ENCODE measurements at regions not wholly inside any gene's neighbourhood (a gene's known extent, or its start where the extent isn't known, plus 50 kb on each side); places are given as distances from the start of the nearest gene placed in this dataset.

GRCh38 chr5:153340139-153340538 lies 150.3 kb upstream of the GRIA1 start:
- ATAC-seq (ENCODE audit: insufficient read depth, low read depth) (no peak), DNase-seq (no peak)
- Histone ChIP-seq H3K27ac (ENCODE audit: low read length) (no peak overlapping the region), H3K4me2 (ENCODE audit: insufficient read depth, low read length) (no peak overlapping the region), H3K9ac (ENCODE audit: low read depth, low read length) (no peak overlapping the region), H3K4me1 (ENCODE audit: insufficient read depth, low read length) (no peaks in the 10 kb centered on the region), H3K36me3 (ENCODE audit: insufficient read depth, low read length) (no peaks in the 10 kb centered on the region), H3K79me2 (ENCODE audit: insufficient read depth, low read length) (no peaks in the 10 kb centered on the region), H4K20me1 (ENCODE audit: insufficient read depth, low read length) (no peaks in the 10 kb centered on the region), H3K27me3 (ENCODE audit: insufficient read depth, low read length, poor library complexity) (no peaks in the 10 kb centered on the region), H3K4me3 (ENCODE audit: low read depth in 1 of 2, low read length in 2 of 2) (no peak overlapping the region), H2AFZ (ENCODE audit: low read depth, low read length) (no peak overlapping the region), H3K9me3 (ENCODE audit: insufficient read depth, low read length, severe bottlenecking) (no peaks in the 10 kb centered on the region)
- no peak for TF ChIP-seq EZH2 (IDR thresholded peaks at IDR 0.05; ENCODE audit: borderline replicate concordance, low read depth, low read length, severe bottlenecking)
- TF ChIP-seq, protein P1, sequence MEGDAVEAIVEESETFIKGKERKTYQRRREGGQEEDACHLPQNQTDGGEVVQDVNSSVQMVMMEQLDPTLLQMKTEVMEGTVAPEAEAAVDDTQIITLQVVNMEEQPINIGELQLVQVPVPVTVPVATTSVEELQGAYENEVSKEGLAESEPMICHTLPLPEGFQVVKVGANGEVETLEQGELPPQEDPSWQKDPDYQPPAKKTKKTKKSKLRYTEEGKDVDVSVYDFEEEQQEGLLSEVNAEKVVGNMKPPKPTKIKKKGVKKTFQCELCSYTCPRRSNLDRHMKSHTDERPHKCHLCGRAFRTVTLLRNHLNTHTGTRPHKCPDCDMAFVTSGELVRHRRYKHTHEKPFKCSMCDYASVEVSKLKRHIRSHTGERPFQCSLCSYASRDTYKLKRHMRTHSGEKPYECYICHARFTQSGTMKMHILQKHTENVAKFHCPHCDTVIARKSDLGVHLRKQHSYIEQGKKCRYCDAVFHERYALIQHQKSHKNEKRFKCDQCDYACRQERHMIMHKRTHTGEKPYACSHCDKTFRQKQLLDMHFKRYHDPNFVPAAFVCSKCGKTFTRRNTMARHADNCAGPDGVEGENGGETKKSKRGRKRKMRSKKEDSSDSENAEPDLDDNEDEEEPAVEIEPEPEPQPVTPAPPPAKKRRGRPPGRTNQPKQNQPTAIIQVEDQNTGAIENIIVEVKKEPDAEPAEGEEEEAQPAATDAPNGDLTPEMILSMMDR (IDR thresholded peaks at IDR 0.05; ENCODE audit: borderline replicate concordance, extremely low read depth, low read length, poor library complexity, severe bottlenecking): no peak

DNA sequence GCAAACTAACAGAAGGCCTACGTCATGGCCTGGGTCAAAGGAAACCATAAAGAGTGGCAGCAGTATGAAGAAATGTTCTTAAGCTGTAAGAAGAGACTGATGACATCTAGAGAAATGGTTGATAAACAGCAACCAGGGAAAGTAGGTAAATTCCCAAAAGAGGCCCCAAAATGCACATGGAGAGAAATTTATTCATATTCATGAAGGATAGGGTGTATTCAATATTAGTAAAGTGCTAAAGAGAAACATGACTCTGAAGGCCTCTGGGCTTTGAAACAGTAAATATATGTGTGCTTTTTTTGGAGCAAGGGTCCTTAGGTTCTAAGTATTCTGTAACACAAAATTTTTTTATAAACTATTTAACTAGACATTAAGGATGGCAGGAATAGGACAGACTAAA lies 149.7 kb upstream of the GRIA1 start:
- no peak overlapping the region for H3K27ac ChIP-seq (ENCODE audit: low read length)
- H3K79me2 ChIP-seq (ENCODE audit: insufficient read depth, low read length): no peaks in the 10 kb centered on the region
- H3K4me3 ChIP-seq (ENCODE audit: low read depth in 1 of 2, low read length in 2 of 2): no peak overlapping the region
- H3K9me3 ChIP-seq (ENCODE audit: insufficient read depth, low read length, severe bottlenecking): no peaks in the 10 kb centered on the region
- TF ChIP-seq, protein P1 (IDR thresholded peaks at IDR 0.05; ENCODE audit: borderline replicate concordance, extremely low read depth, low read length, poor library complexity, severe bottlenecking): no peak
- TF ChIP-seq EZH2 (IDR thresholded peaks at IDR 0.05; ENCODE audit: borderline replicate concordance, low read depth, low read length, severe bottlenecking): no peak
- H3K4me1 ChIP-seq (ENCODE audit: insufficient read depth, low read length): no peaks in the 10 kb centered on the region
- H2AFZ ChIP-seq (ENCODE audit: low read depth, low read length): no peak overlapping the region
- H3K27me3 ChIP-seq (ENCODE audit: insufficient read depth, low read length, poor library complexity): no peaks in the 10 kb centered on the region
- H3K4me2 ChIP-seq (ENCODE audit: insufficient read depth, low read length): no peak overlapping the region
- DNase-seq (no peak), ATAC-seq (ENCODE audit: insufficient read depth, low read depth) (no peak)
- no peaks in the 10 kb centered on the region for H3K36me3 ChIP-seq (ENCODE audit: insufficient read depth, low read length)
- no peaks in the 10 kb centered on the region for H4K20me1 ChIP-seq (ENCODE audit: insufficient read depth, low read length)
- H3K9ac ChIP-seq (ENCODE audit: low read depth, low read length): no peak overlapping the region

DNA sequence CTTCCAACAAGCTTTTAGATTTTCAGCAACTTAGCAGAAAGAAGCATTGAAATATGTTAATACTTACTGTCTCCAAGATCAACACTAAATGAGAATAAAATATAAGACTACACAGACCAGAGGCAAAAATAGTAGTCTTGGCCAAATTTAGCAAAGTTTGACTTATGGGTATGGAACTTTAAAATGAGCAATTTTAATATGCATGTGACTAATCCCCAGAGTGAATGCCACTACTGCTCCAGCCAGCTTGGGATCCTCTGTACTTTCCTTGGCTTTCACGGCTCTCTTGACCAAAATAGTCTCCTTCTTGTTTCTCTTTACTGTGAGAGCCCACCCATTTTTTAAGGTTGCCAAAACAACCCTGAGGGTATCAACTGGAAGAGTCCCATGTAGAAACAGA lies 148.0 kb upstream of the GRIA1 start:
- H2AFZ ChIP-seq (ENCODE audit: low read depth, low read length): no peak overlapping the region
- no peak overlapping the region for H3K4me2 ChIP-seq (ENCODE audit: insufficient read depth, low read length)
- H3K27ac ChIP-seq (ENCODE audit: low read length): no peak overlapping the region
- no peak for DNase-seq
- no peaks in the 10 kb centered on the region for H3K9me3 ChIP-seq (ENCODE audit: insufficient read depth, low read length, severe bottlenecking)
- H3K4me3 ChIP-seq (ENCODE audit: low read depth in 1 of 2, low read length in 2 of 2): no peak overlapping the region
- no peak for TF ChIP-seq EZH2 (IDR thresholded peaks at IDR 0.05; ENCODE audit: borderline replicate concordance, low read depth, low read length, severe bottlenecking)
- TF ChIP-seq, protein P1 (IDR thresholded peaks at IDR 0.05; ENCODE audit: borderline replicate concordance, extremely low read depth, low read length, poor library complexity, severe bottlenecking): no peak
- no peak overlapping the region for H3K9ac ChIP-seq (ENCODE audit: low read depth, low read length)
- ATAC-seq (ENCODE audit: insufficient read depth, low read depth): no peak
- H4K20me1 ChIP-seq (ENCODE audit: insufficient read depth, low read length): no peaks in the 10 kb centered on the region
- no peaks in the 10 kb centered on the region for H3K4me1 ChIP-seq (ENCODE audit: insufficient read depth, low read length)
- no peaks in the 10 kb centered on the region for H3K36me3 ChIP-seq (ENCODE audit: insufficient read depth, low read length)
- no peaks in the 10 kb centered on the region for H3K79me2 ChIP-seq (ENCODE audit: insufficient read depth, low read length)
- H3K27me3 ChIP-seq (ENCODE audit: insufficient read depth, low read length, poor library complexity): no peaks in the 10 kb centered on the region

DNA sequence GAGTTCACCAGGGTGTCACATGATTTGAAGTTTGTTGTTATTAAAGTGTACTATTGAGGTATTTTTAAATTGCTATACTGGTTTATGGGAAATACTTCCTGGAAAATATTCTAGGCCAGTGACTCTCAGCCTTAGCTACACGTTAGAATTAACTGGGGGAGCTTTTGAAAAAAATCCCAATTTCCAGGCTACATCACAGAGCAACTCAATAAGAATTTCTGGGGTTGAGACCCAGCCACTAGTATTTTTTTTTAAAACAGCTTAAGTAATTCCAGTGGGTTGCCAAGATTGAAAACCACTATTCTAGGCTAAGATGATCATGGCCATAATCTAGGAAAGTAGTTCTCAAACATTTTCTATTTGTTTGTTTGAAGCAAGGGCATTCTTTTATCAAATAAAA lies 142.9 kb upstream of the GRIA1 start:
- no peak overlapping the region for H3K4me2 ChIP-seq (ENCODE audit: insufficient read depth, low read length)
- no peak for ATAC-seq (ENCODE audit: insufficient read depth, low read depth)
- H3K36me3 ChIP-seq (ENCODE audit: insufficient read depth, low read length): no peaks in the 10 kb centered on the region
- DNase-seq: no peak
- no peaks in the 10 kb centered on the region for H4K20me1 ChIP-seq (ENCODE audit: insufficient read depth, low read length)
- TF ChIP-seq, protein P1 (IDR thresholded peaks at IDR 0.05; ENCODE audit: borderline replicate concordance, extremely low read depth, low read length, poor library complexity, severe bottlenecking): no peak
- TF ChIP-seq EZH2 (IDR thresholded peaks at IDR 0.05; ENCODE audit: borderline replicate concordance, low read depth, low read length, severe bottlenecking): no peak
- no peak overlapping the region for H3K27ac ChIP-seq (ENCODE audit: low read length)
- no peak overlapping the region for H2AFZ ChIP-seq (ENCODE audit: low read depth, low read length)
- H3K9me3 ChIP-seq (ENCODE audit: insufficient read depth, low read length, severe bottlenecking): no peaks in the 10 kb centered on the region
- H3K4me3 ChIP-seq (ENCODE audit: low read depth in 1 of 2, low read length in 2 of 2): no peak overlapping the region
- H3K79me2 ChIP-seq (ENCODE audit: insufficient read depth, low read length): no peaks in the 10 kb centered on the region
- H3K9ac ChIP-seq (ENCODE audit: low read depth, low read length): no peak overlapping the region
- H3K27me3 ChIP-seq (ENCODE audit: insufficient read depth, low read length, poor library complexity): no peaks in the 10 kb centered on the region
- no peaks in the 10 kb centered on the region for H3K4me1 ChIP-seq (ENCODE audit: insufficient read depth, low read length)

Measured in DND-41 (cell line).